HCEC 1CT (cell line): ENCODE measurements at regions not wholly inside any gene's neighbourhood (a gene's known extent, or its start where the extent isn't known, plus 50 kb on each side); places are given as distances from the start of the nearest gene placed in this dataset.
A peak's percentile ranks its signal among the peaks of the same experiment; 100 is the strongest.
"Not testable (repeated sequence)": the region's sequence is repeated elsewhere in the genome, so short reads cannot be mapped to it uniquely, and the experiment has no call there.

Source experiments
- DNase-seq: peaks from one replicate; pipeline ENCODE4 v3.0.0-alpha.2; 2017

DNA sequence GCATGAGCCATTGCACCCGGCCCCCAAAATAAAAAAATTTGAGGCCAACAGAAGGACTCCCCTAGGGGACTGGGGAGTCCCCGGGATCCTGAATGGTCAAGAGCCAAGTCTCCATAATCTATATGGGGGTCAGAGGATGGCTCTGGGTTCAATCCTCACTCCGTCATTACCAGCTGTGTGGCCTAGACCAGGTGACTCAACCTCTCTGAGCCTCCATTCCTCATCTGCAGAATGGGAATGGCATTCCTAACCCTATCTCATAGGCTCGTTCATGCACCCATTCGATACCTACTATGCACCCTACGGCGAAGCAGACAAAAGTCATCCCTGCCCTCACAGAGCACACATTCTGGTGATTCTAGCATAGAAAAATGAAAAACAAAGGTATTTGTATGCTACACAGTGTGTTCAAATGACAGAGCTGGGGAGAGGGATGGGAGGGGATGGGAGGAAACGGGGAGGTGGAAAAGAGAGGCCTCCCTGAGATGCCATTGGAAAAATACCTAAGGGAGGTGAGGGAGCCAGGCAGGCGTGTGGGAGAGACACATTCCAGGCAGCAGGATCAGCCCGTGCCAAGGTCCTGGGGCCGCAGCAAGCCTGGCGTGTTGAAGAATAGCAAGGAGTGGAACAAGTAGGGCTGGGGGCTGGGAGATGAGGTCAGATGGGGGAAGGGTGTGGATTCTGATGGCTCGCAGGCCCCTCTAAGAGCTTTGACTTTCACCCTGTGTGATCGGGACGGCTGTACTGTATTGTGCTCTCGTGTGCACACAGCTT, 71.2 kb downstream of the RMI2 start:
- DNase-seq = no peak

DNA sequence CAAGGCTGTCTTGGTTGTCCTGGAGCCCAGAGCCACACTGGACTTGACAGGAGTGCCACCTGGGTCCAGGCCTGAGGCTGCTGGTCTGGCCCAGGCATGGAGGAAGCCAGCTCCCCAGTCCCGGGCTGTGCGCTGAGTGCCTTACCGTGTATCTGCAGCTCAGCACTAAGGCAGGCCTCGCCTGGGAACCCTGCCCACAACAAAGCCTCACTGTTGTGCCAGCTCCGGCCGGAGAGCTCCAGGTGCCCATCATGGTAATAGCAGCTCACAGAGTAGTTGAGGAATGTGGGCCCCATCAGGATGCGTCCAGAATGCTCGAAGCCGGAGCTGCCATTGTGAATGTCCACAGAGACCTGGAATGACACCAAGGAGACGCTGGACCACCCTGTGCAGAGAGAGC, 72.2 kb downstream of the RMI2 start:
- no peak for DNase-seq

DNA sequence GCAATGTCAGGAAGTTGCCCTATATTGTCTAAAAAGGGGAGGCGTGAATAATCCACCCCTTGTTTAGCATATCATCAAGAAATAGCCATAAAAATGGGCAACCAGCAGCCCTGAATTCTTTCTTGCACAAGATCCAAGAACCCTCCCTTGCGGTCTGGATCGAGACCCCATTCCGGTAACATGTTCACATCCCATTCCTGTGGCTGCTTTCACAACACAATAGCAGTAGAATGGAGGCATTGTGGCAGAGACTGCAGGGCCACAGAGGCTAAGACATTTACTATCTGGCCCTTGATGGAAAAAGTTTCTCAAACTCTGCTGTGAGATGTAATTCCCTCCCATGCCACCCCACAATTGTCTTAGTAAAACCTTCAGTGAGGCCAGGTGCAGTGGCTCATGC, 73.2 kb downstream of the RMI2 start:
- no peak for DNase-seq

DNA sequence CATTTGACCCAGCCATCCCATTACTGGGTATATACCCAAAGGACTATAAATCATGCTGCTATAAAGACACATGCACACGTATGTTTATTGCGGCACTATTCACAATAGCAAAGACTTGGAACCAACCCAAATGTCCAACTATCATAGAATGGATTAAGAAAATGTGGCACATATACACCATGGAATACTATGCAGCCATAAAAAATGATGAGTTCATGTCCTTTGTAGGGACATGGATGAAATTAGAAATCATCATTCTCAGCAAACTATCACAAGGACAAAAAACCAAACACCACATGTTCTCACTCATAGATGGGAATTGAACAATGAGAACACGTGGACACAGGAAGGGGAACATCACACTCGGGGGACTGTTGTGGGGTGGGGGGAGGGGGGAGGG, 74.8 kb downstream of the RMI2 start:
- not testable (repeated sequence) for DNase-seq

DNA sequence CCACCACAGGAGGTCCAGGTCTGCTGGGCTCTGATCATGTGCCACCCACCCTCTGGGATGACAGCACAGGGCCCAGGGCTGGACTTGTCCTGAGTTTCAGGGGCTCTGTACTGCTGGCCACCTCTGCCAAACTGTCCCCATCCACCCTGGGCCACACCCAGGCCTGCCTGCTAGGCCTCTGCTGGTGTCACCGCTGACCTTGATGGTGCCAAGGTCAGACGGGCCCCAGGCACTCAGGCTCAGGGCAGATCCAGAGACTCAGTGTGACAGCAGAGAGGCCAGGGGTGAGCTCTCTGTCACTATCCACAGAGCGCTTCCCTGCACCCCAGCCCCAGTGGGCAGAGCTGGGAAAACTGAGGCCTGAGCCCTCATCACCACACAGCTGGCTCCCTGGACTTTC, 75.6 kb downstream of the RMI2 start:
- DNase-seq = no peak

DNA sequence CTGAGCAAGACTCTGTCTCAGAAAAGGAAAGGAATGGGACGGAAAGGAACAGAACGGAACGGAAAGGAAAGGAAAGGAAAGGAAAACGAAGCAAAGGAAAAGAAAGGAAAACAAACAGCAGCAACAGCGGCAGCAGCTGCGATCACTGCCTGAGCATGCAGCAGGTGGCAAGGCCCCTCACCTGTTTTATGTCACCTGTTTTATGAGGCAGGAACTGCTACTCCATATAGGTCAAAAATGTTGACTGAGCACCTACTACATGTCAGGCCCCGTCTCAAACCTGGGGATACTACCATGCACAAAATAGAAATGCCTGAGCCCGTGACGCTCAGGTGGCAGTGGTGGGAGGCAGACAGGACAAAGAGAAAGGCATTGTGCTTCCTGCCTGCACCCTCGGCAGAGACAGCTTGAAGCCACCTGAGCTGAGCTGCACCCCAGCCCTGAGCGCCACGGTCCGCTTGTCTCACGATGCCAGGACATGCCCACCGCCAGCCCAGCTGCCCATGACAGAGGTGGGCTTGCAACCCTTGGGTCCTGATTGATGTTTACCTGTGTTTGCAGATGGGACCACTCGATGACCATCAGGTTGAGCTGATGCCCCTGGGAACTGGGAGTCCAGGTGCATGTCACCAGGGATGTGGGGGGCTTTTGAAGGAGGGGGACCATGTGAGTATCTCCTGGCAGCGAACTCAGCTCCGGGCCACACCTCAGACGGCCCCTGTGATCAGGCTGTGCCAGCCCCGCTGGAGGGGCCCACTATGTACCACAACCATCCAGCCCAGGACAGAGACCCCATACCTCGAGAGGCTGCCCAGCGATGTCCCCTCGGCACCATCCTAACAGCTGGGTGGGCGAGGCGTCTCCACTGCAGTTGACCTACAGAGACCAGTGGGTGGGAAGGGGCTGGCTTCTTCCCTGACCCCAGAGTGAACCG, 77.4 kb downstream of the RMI2 start:
- no peak for DNase-seq

DNA sequence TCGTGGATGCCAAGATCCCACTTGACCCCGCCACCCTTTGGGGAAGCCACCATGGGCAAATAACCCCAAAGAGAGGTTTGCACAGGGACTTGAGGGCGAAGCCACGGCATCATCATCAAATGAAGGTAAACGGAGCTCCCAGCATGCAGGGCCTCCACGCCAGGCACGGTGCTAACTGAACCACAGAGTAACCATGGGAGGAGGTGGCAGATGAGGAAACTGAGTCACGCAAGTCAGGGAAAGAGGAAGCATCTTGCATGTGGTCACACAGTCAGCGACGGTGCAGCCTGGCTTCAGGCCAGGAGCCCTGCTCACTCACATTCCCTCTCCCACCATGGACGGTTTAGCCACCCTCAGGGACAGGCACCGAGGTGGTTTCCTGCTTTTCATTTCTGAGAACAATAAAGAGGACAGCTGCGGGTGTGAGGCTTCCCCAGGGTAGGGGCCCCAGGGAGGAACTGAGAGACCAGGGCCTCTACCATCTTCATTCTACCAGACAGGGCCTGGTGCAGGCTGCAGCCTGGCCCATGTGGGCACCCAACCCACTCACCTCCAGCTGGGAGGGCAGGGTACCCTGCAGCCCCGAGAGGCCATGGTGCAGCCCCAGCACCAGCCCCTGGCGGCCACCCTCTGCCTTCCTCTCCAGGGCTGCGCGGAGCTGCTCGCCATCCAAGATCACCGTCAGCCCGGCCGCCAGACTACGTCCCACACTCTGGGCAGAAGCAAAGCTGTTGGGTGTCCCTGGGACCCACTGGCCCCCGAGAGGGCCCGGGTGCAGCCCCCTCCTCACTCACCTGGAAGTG, 78.3 kb downstream of the RMI2 start:
- no peak for DNase-seq

DNA sequence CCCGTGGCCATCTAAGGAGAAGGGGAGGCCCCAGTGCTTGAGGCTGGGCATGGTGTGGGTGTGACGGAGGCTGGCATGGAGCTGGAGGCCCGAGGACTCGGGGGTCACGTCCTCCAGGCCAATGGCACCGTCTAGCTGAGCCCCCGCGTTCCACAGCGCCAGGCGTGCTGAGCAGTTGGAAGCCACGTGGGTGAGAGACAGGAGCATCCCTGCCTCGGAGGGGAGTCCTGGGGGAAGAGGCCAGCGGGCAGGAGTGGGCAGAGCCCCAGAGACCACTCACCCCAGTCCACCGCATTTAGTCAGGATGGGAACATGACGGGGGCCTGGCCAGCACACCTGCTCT, 78.8 kb downstream of the RMI2 start:
- no peak for DNase-seq

DNA sequence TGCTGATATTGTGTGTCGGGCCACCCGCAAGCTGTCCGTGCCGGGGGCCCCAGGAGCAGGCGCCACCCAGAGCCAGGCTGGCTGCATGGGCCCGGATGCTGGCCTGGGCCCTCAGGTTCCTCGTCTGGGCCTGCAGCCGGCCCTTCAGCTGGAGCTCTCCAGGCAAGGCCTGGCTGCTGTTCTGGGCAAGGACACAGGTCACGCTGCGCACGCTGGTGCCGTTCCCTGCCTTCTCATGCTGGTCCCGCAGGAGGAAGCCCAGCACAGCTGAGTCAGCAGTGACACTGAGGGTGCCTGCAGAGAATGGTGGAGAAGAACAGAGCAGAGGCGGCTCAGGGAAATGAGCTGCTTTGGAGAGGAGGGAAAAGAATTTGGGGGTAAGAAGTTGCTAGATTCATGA, 79.9 kb downstream of the RMI2 start:
- DNase-seq = no peak

DNA sequence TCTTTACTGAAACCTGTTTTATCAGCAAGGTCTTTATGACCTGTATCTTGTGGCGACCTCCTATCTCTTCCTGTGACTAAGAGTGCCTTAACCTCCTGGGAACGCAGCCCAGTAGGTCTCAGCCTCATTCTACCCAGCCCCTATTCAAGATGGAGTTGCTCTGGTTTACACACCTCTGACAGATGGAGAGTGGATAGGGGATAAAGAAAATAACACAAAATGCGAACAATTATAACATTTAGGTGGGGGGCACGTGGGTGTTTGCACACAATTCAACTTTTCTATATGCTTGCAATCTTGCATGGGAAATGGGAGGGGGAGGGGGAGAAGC, 83.3 kb downstream of the RMI2 start:
- no peak for DNase-seq

DNA sequence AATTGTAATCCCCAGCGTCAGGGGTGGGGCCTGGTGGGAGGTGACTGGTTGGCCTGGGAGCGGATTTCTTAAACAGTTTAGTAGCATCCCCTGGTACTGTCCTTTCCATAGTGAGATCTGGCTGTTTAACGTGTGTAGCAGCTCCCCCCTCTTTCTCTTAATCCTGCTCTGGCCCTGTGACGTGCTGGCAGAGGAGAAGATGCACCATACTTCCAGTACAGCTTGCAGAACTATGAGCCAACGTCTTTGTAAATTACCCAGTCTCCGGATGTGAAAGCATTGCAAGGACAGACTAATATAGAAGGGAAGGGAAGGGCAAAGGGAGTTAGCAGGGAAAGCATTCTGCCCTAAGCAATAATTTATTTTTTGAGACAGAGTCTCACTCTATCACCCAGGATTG, 83.9 kb downstream of the RMI2 start:
- DNase-seq = no peak

DNA sequence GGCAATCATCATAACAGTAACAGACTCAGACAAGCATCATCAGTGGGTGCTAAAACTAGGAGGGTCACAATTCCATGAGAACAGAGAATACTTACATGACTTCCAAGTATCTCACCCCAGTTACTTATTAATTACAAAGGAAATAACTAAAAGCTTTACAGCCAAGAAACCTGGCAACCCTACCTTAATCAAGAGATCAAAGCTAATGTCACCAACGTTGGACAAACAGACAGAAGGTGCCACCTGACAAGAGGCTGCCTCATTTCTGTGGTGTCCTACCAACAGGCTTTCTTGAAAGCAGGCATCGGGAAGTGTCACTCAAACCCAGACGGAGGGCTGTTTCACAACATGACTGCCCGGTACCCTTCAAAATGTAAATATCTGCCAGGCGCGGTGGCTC, 84.6 kb downstream of the RMI2 start:
- no peak for DNase-seq

DNA sequence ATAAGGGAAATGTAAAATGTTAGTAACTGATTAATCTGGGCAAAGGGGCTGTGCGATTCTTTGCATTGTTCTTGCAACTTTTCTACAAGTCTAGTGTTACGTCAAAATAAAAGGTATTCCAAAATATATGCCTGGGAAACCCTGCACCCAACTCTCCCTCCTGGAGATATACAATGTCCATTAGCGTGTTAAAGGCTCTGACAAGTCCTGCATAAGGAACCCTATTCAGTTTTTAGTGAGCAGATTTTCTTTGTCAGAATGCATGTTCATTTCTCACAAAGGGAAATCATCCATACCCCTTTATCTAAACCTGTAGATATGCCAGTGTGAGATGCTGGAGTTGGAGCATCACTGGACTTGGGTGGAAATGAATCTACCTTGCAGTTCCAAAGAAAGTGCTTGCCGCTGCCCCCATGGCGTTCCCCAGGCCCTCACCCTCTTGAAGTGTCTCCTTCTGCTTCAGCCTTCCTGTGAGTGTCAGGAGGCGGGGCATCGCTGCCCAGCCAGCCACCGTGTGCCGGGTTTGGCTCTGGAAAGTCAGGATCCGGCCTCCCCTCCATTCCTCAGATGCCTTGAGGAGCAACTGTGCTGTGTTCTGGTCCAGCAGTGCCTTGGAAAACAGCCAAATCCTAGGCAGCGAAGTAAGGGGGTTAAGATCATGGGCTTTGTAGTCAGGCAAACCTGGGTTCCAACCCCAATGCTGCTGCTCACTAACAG, 85.5 kb downstream of the RMI2 start:
- no peak for DNase-seq

DNA sequence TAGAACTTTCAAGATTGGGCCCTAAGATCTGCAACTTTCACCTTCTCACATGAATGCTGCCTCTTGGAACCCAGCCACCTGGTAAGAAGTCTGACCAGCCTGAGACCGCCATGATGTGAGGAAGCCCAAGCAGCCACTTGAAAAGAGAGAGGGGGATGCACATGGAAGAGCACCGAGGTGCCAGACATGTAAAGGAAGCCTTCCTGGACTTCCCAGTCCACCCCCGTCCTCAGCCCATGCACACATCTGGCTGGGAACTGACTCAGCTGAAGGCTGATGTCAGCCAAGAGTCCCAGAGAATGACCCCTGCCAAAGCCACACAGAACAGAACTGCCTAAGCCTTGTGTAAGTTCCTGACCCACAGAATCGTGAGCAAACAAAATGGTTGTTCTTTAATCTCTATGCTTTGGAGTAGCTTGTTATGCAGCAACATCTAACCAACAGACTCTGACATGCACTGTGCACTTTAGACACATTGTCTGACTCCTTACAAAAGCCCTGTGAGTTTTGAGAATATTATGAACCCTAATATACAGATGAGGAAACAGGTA, 86.7 kb downstream of the RMI2 start:
- peak; percentile 76 for DNase-seq

DNA sequence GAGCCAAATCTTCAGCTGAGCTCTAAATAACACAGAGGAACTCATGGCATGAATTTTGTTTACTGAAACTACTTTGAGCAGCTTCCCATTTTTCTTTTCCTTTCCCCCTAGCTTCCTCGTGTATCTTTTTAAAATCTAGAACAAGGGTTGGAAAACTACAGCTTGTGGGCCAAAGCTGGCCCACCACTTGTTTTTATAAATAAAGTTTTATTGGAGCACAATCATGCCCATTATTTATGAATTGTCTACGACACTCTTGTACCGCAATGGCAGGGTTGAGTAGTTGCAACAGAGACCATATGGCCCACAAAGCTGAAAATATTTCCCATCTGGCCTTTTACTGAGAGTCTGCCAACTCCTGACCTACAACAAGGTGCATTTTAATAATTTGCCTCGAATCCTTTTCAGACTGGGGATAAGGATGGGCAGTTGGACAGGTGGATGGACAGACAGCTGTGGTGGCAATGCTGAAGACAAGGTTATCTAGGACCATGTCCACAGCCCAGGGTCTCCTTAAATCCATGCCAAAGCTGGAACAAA, 87.7 kb downstream of the RMI2 start:
- no peak for DNase-seq

DNA sequence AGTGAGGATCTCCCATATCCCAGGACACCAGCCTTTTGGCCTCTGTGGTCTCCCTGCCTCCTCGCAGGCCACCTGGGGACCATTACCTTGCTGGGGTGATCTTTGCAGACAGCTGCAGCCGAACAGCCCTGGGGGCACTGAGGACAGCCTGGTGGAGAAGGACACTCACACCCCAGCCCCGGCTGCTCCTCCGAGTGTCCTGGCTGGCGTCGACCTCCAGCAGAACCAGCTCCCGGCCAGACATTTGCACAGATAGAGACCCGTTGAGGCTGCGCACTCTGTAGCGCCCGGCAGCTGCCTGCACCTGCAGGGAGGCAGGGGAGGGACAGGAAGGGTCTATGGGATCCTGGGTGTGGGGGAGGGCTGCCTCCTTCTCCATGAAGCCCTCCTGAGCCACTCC, 90.3 kb downstream of the RMI2 start:
- no peak for DNase-seq

DNA sequence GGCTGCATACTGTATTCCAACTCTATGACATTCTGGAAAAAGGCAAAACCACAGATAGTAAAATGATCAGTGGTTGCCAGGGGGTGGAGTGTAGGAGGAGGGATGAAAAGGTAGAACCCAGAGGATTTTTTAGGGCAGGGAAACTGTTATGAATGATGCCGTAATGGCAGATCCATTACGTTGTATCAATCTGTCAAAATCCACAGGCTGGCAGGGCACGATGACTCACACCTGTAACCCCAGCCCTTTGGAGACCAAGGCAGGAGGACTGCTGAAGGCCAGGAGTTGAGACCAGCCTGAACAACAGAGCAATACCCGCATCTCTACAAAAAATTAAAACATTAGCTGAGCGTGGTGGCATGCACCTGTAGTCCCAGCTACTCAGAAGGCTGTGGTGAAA, 91.8 kb downstream of the RMI2 start:
- no peak for DNase-seq

DNA sequence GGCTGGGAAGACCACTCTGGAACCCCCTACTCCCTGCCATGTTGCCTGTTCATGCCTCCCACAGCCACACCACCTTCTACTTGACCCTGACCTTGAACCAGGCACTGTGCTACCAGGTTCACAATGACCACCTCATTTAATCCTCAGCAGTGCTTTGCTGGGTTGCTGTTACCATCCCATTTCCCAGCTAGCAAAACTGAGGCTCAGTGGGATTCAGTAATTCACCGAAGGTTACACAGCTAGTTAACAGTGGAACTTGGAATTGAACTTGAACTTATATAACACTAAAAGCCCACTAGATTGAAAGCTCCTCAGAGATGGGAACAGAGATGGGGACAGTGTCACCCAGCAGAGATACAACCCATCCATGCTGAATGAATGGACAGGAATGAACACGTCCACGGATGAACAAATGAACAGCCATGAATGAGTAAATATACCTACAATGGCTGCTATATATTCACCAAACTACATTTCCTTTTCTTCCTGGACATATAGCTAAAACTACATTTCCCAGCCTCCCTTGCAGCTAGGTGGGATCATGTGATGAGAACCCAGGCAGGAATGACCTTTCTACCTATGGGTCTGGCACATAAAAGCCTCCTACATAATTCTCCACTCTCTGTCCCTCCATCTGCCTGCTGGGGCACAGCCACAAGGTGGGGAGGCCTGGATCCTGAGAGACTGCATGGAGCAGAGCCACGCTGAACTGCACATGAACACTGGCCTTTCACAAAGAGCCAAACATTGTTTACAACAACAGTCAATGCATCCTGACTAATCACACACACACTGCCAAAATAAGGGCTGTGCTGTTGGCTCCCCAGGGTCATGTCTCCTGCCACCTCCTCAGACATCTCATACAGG, 94.8 kb downstream of the RMI2 start:
- no peak for DNase-seq

DNA sequence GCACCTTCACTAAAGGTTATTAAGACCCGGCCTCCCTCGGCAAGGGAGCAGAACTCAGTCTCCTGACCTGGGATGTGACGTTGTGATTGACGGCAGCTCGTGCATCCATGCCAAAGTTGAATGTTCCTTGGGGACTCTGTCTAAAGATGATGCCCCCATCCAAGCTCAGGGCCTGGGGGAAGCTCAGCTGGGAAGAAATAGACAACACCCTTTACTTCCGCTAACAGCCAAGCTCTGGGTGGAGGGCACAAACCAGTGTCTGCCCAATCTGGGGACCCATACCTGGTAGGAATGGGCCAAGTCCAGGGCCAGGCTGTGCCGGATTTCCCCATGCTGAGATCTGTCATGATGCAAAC, 95.4 kb downstream of the RMI2 start:
- no peak for DNase-seq

DNA sequence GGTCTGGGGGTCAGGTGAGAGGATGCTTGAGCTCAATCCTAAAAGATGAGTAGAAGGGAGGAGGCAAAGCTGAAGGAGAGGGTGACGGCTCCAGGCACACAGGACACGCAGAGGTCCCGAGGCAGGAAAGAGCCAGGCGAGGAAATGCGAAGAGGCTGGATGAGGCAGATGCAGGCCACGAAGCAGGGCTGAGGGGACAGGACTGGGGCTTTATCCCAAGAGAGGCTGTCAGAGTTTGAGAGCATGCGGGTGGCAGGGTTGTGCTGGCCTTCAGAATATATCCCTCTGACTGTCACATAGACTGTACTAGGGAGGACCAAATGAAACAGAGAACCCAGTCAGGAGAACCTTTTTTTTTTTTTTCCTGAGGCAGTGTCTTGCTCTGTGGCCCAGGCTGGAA, 100.2 kb downstream of the RMI2 start:
- DNase-seq = no peak

DNA sequence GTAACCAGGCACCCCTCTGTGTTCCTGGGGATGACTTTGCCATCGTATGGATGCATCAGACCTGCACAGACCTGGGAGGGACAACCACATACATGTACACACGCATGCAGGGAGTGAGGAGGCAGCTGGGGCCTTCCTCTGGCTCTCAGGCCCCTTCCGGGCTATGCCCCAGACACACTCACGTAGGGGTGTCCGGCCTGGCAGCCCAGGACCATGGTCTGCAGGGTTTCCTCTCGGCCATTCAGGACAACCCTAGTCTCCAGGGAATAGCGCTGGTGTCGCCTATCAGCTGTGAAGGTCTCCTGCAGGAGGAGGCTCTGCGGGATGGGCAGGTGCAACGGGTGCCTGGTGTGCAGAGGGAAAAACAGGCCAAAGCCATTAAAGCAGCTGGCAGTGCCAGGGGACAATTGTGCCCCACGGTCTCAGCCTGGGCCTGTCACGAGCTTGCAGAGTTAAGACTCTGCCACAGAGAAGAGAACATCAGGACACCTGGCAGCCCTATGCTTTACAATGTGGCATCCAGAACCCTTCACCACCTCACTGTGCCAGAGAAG, 101.4 kb downstream of the RMI2 start:
- DNase-seq = no peak
